GM13977 (cell line): ENCODE measurements at regions not wholly inside any gene's neighbourhood (a gene's known extent, or its start where the extent isn't known, plus 50 kb on each side); places are given as distances from the start of the nearest gene placed in this dataset.

Source experiments
- DNase-seq: peaks from one replicate; pipeline ENCODE4 v3.0.0; 2012; ENCODE audit warnings: low spot score
- in situ Hi-C: fragments of 300-500 bp; cut with MboI; formaldehyde crosslinking; loops from one replicate; pipeline ENCODE4 v1.12.0; 2022; ENCODE audit warnings: low sequenced_read_pairs, low pct_unique_long_range_greater_than_20kb, mixed read lengths, inconsistent platforms; ENCODE audit not compliant: unreplicated experiment
- TF ChIP-seq, protein P1 (sequence below): IDR thresholded peaks from 2 replicates; pipeline ENCODE4 v1.5.1; 2012; ENCODE audit warnings: mild to moderate bottlenecking, control low read depth; ENCODE audit not compliant: insufficient read depth; ENCODE audit errors: extremely low read depth, missing control alignments

DNA sequence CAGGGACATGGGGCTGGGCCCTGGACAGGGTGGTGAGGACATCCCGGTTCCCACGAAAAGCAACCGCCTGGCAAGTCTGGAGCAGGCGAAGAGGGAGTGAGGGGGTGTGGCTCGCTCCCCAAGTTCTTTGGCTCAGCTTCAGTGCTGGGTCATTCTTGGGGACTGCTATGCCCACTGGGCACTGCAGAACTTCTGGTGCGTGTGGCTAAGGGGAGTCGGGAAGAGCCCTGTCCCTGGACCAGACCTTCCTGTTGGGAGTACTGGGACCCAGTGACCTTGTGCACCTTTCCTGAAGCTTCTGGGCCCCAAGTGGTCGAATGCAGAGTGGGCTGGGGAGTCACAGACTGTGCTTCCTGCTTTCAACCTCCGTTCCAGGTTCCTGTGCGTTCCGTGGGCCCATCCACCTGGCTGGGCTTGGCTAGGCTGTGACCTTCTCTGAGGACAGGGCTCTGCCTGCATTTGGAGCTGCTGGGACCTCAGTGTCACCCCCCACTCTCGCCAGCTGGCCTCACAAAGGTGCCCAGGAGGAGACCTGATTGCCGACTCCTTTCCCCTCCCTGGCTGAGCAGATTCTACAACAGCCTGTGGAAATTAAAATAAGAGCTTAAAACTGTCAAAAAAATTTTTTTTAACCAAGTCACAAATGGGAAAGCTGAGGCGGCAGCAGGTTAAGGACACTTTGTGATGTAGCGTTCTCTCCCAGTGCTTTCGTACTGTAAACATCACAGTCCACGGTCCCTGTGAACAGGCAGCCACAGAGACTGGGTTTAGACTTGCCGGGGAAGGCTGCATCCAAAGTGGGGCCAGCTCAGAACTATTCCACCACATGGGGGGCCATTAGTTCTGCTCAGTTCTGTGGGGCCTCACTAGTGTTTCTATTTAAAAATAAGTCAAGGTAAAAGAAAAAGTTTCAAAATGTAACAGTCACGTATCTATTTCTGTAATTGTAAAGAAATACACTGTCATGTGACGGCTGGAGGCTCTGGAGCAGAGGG is 63.8 kb upstream of the WNT7B start:
- no peak for DNase-seq
- TF ChIP-seq, protein P1, sequence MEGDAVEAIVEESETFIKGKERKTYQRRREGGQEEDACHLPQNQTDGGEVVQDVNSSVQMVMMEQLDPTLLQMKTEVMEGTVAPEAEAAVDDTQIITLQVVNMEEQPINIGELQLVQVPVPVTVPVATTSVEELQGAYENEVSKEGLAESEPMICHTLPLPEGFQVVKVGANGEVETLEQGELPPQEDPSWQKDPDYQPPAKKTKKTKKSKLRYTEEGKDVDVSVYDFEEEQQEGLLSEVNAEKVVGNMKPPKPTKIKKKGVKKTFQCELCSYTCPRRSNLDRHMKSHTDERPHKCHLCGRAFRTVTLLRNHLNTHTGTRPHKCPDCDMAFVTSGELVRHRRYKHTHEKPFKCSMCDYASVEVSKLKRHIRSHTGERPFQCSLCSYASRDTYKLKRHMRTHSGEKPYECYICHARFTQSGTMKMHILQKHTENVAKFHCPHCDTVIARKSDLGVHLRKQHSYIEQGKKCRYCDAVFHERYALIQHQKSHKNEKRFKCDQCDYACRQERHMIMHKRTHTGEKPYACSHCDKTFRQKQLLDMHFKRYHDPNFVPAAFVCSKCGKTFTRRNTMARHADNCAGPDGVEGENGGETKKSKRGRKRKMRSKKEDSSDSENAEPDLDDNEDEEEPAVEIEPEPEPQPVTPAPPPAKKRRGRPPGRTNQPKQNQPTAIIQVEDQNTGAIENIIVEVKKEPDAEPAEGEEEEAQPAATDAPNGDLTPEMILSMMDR: no peak
- in situ Hi-C loops: no loop called here

DNA sequence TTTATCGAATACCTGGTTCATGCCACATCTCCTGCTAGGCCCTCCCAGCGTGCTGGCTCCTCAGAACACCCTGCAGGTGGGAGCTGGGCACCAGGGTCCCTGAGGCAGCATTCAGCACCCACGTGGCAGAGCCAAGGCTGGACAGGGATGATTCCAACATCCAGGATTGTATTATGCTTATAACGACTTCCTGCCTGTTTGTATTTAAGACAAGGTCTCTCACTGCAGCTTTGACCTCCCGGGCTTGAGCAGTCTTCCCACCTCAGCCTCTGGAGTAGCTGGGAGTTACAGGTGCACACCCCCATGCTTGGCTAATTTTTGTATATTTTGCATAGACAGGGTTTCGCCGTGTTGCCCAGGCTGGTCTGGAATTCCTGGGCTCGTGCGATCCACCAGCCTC is 64.7 kb upstream of the WNT7B start:
- no peak for DNase-seq
- TF ChIP-seq, protein P1: no peak
- in situ Hi-C loops: no loop called here

DNA sequence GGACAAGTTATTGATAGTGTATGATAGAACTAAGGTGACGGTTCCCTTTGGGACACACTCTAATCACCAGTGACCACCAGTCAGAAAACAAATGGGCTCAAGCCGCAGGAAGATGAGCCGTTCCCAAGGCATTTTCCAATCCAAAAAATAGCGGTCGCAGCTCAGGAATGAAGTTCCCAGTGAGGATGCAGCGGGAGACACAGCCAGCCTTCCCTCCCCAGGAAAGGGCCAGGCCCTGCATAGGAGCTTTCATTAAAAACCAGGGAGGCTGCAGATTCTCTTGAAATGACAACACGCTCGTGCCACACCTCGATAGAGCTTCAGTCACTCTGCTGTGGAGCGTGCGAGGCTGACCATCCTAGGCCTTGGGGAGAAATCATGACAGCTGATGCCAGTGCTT is 65.8 kb upstream of the WNT7B start:
- in situ Hi-C loops: no loop called here
- DNase-seq: no peak
- TF ChIP-seq, protein P1: no peak

DNA sequence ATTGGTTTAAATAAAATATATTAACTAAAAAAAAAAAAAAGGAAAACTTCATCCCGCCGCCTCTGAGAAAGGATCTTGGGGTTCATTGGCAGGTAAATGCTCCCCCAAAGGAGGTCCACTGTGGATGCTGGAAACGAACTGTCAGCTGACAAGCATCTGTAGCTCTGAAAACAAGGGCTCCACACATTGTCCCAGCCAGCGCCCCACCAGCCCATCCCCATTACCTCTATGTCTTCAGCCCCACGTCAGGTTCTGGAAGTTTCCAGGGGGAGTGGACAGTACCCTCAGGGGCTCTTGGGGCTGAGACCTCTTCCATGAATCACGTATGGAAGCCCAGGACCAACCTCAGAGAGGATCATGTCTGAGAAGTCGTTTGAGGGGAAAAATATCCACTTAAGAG is 66.4 kb upstream of the WNT7B start:
- no peak for DNase-seq
- TF ChIP-seq, protein P1: no peak
- in situ Hi-C loops: no loop called here

- in situ Hi-C loops: no loop called here
- TF ChIP-seq, protein P1: no peak
- no peak for DNase-seq
These were observed 67.1 kb upstream of the WNT7B start for GRCh38 chr22:46043816-46044620.

DNA sequence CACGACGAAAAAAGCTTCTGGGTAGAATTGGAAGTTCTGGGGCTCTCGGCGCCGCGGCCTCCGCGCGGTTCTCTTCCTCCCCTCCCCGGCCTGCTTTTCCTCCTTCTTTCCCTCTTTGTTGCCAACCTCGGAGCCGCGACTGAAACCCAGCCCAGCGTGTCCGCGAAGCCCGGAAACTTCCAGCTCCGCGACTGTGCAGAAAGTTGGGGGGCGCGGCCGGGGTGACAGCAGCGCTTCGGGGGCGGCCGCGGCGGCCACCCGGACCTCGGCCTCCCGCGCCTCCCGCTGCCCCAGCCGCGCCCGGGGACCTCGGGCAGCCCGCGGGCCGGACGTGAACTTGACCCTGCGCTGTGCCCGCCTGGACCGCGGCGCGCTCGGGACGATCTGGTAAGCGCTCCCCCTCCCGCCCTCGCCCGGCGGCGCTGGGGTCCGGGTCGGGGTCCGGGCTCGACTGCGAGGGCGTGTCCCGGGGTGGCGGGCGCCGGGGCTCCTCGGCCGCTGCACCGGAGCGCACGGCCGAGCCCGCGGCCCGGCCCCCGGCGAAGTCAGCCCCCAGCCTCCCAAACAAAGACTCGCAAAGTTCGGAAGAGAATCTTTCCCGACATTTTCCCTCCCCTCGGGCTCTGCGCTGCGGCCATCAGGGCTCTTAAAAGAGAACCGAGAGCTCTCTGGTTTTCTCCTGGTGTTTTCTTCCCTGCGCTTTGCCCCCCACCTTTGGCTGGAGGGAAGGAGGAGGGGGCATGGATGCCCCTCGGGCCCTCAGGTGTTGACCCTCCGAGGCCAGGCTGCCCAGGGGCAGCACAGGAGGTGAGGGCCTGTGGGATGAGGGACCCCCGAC is 67.9 kb upstream of the WNT7B start:
- in situ Hi-C loops: no loop called here
- TF ChIP-seq, protein P1: no peak
- DNase-seq: no peak
